ENCODE measurements at regions not wholly inside any gene's neighbourhood (a gene's known extent, or its start where the extent isn't known, plus 50 kb on each side); places are given as distances from the start of the nearest gene placed in this dataset.

GRCh38 chr7:17236171-17236570 is 62.3 kb upstream of the AHR start:
- no peak for DNase-seq

DNA sequence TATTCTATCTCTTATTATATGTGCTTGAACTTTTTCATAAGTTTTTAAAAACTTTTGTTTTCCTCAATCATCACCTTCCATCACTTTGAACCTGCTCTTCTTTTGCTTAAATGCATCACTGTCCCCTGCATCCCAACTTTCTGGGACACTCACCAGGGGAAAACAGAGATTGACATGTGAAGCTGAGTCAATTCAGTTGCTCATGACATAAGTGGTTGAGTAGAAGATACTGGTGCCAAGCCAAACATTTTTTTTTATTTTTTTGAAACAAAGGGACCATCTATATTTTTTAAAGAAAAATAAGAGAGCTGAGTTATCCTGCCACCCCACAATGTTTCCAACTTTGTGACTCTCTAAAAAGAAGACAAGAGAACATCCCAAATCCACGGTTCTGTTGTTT is 61.8 kb upstream of the AHR start:
- peak in 2 of 4 experiments; percentile 31 to 33 for DNase-seq

GRCh38 chr7:17239046-17239445 is 59.4 kb upstream of the AHR start:
- DNase-seq: no peak

- DNase-seq: no peak
Measured at GRCh38 chr7:17239683-17240521, 58.5 kb upstream of the AHR start.

DNA sequence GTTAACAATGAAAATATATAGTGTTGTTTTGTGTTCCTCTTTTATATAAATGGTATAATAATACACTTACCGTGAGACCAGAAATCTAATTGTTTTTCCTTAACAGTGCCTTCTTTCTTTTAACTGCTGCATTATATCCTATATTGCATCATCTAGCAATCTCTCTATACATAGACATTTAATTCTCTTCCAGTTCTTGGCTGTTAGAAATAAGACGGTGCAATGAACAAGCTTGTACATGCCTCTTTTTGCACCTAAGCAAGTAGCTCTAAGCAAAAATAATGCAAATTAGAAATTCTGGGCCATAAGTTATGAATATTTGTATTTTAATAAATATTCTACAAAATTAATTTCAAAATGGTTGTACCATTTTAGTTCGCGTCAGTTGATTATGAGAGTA is 55.9 kb upstream of the AHR start:
- no peak for DNase-seq

GRCh38 chr7:17244786-17245185 is 53.7 kb upstream of the AHR start:
- no peak for DNase-seq

- no peak for DNase-seq
Measured at GRCh38 chr7:17247357-17247756, 51.1 kb upstream of the AHR start.

DNA sequence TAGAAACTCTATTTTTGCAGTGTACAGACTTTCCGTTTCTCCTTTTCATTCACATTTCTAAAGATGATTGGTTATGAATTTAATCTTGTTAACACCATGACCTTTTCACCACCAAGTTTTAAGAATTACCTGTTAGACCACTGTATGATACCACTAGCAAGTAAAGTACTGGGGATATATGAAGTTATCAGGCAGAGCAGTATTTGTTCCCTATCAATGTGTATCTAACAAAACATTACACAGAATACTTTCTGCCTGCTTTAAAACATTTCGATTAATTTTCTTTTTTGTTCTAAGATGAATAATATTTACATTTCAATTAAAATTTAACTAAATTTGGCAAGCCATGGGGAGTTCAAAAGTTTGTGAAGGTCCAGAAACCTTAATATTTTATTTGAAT is 49.9 kb upstream of the AHR start:
- no peak for DNase-seq
